ENCODE measurements at regions not wholly inside any gene's neighbourhood (a gene's known extent, or its start where the extent isn't known, plus 50 kb on each side); places are given as distances from the start of the nearest gene placed in this dataset.

GRCh38 chr15:66898656-66899386, 166.6 kb upstream of the SMAD3 start:
- no peak for TF ChIP-seq CTCF (IDR thresholded peaks at IDR 0.05)
- no peak for TF ChIP-seq POLR2A (IDR thresholded peaks at IDR 0.05)
- no peak for TF ChIP-seq POLR2AphosphoS5 (IDR thresholded peaks at IDR 0.05)

Data from prostate gland (tissue), 2 donors.